PC-3 (cell line): ENCODE measurements at regions not wholly inside any gene's neighbourhood (a gene's known extent, or its start where the extent isn't known, plus 50 kb on each side); places are given as distances from the start of the nearest gene placed in this dataset.
A peak's percentile ranks its signal among the peaks of the same experiment; 100 is the strongest.
"Not testable (repeated sequence)": the region's sequence is repeated elsewhere in the genome, so short reads cannot be mapped to it uniquely, and the experiment has no call there.

Source experiments
- ATAC-seq: fragments of 200-7000 bp; cut with Tn5 transposase; 2 replicates; pipeline ENCODE4 v1.9.1; 2020; ENCODE audit warnings: mild to moderate bottlenecking, moderate library complexity
- BruUV-seq: library from RNA; stranded (reverse); fragments of 400-500 nt; replicated peaks from 2 replicates; lab custom pipeline; 2021; lab: Mats Ljungman, UMichigan
- CTCF ChIA-PET: fragments of 300-600 bp; sonication (Branson Sonifier 250); formaldehyde crosslinking; loops from one replicate; lab custom pipeline; 2022; ENCODE audit warnings: antibody characterized with exemption; lab: Charles Lee
- POLR2A ChIA-PET: fragments of 300-600 bp; sonication (Branson Sonifier 250); formaldehyde crosslinking; loops from one replicate; lab custom pipeline; 2022; ENCODE audit warnings: antibody characterized with exemption; ENCODE audit not compliant: unreplicated experiment; lab: Charles Lee
- DNase-seq: peaks from one replicate; pipeline ENCODE4 v3.0.0-alpha.2; 2015
- H2AFZ ChIP-seq: fragments of 300-600 bp; sonication (generic); 2 replicates; pipeline ENCODE4 v1.6.0; 2016; ENCODE audit warnings: antibody characterized with exemption, low read length
- H3F3A ChIP-seq: fragments of 300-600 bp; sonication (generic); one replicate; pipeline ENCODE4 v1.6.0; 2017; ENCODE audit warnings: antibody characterized with exemption, low read length, control low read depth, mild to moderate bottlenecking; ENCODE audit not compliant: unreplicated experiment
- H3K27ac ChIP-seq: fragments of 300-600 bp; sonication (generic); 2 replicates; pipeline ENCODE4 v1.5.1; 2016; ENCODE audit warnings: mild to moderate bottlenecking, low read length
- H3K27me3 ChIP-seq: fragments of 300-600 bp; sonication (generic); 2 replicates; pipeline ENCODE4 v1.6.1; 2016; ENCODE audit warnings: low read length, mixed read lengths
- H3K36me3 ChIP-seq: fragments of 300-600 bp; sonication (generic); 2 replicates; pipeline ENCODE4 v1.6.1; 2016; ENCODE audit warnings: low read depth, mixed run types, low read length, mixed read lengths
- H3K4me1 ChIP-seq: fragments of 300-600 bp; sonication (generic); 2 replicates; pipeline ENCODE4 v1.5.1; 2016; ENCODE audit warnings: low read length; ENCODE audit not compliant: insufficient read depth
- H3K4me2 ChIP-seq: fragments of 300-600 bp; sonication (generic); 2 replicates; pipeline ENCODE4 v1.6.0; 2016; ENCODE audit warnings: low read length
- H3K4me3 ChIP-seq: fragments of 300-600 bp; sonication (generic); 2 replicates; pipeline ENCODE4 v1.5.1; 2016; ENCODE audit warnings: mild to moderate bottlenecking, low read length, mixed read lengths
- H3K79me2 ChIP-seq: fragments of 300-600 bp; sonication (generic); 2 replicates; pipeline ENCODE4 v1.6.1; 2017; ENCODE audit warnings: low read length, mixed read lengths
- H3K9ac ChIP-seq: fragments of 300-600 bp; sonication (generic); 2 replicates; pipeline ENCODE4 v1.6.0; 2016; ENCODE audit warnings: mild to moderate bottlenecking, low read length
- H3K9me2 ChIP-seq: fragments of 300-600 bp; sonication (generic); replicated peaks from 2 replicates; pipeline ENCODE4 v1.6.1; 2016; ENCODE audit warnings: mixed run types, low read length, mixed read lengths
- H3K9me3 ChIP-seq: fragments of 300-600 bp; sonication (generic); 2 replicates; pipeline ENCODE4 v1.6.1; 2016; ENCODE audit warnings: low read length, mixed read lengths
- H4K20me1 ChIP-seq: fragments of 300-600 bp; sonication (generic); 2 replicates; pipeline ENCODE4 v1.6.1; 2016; ENCODE audit warnings: low read length, mixed read lengths
- EZH2 ChIP-seq: fragments of 300-600 bp; sonication (generic); IDR thresholded peaks from one replicate; pipeline ENCODE4 v1.6.1; 2017; ENCODE audit warnings: antibody characterized with exemption, mild to moderate bottlenecking, low read length; ENCODE audit not compliant: unreplicated experiment
- EZH2phosphoT487 ChIP-seq: fragments of 300-600 bp; sonication (generic); IDR thresholded peaks from 2 replicates; pipeline ENCODE4 v1.6.1; 2018; ENCODE audit warnings: mild to moderate bottlenecking, antibody characterized with exemption, low read length, borderline replicate concordance
- intact Hi-C: fragments of 100-400 bp; cut with micrococcal nuclease; formaldehyde crosslinking; loops from 2 replicates; pipeline ENCODE4 v1.9.0; 2023
- TF ChIP-seq, protein P1 (sequence below): fragments of 300-600 bp; sonication (generic); conservative IDR thresholded peaks from 2 replicates; pipeline ENCODE4 v1.5.1; 2017; ENCODE audit warnings: antibody characterized with exemption, low read depth, mild to moderate bottlenecking, low read length

DNA sequence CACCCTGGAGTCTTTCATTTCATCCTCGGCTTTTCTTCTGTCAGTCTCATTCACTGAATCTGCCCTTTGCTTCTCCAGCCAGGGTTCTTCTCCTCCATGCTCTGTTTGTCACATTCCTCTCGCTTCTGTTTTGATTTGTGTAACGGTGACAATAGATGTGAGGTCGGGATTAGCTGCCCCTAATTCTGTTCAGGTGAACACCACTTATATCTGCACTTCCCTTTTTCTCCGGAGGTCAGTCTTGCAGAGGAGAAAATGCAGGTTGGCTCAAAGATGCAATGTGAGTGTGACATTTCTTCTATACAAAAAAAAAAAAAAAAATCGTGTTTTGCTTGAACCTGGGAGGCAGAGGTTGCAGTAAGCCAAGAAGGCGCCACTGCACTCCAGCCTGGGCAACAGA is 262.9 kb downstream of the ASMT start:
- ATAC-seq (no peak), DNase-seq (no peak)
- Histone ChIP-seq H3K4me3 (no peak overlapping the region), H3K79me2 (no peaks in the 10 kb centered on the region), H3K4me2 (peak overlapping the region; percentile 49; the same call in 1 of the 2 replicates), H3K9me2 (no peaks in the 10 kb centered on the region), H3K27me3 (no peaks in the 10 kb centered on the region), H4K20me1 (no peaks in the 10 kb centered on the region), H3K9me3 (no peaks in the 10 kb centered on the region), H3K27ac (no peak overlapping the region), H3K4me1 (no peaks in the 10 kb centered on the region), H3K9ac (no peak overlapping the region), H2AFZ (no peak overlapping the region), H3K36me3 (no peaks in the 10 kb centered on the region), H3F3A (no peaks in the 10 kb centered on the region)
- ChIA-PET CTCF (no interaction called here), POLR2A (no interaction called here)
- intact Hi-C loops, result no loop called here
- BruUV-seq, result no TSS peak
- TF ChIP-seq, protein P1, sequence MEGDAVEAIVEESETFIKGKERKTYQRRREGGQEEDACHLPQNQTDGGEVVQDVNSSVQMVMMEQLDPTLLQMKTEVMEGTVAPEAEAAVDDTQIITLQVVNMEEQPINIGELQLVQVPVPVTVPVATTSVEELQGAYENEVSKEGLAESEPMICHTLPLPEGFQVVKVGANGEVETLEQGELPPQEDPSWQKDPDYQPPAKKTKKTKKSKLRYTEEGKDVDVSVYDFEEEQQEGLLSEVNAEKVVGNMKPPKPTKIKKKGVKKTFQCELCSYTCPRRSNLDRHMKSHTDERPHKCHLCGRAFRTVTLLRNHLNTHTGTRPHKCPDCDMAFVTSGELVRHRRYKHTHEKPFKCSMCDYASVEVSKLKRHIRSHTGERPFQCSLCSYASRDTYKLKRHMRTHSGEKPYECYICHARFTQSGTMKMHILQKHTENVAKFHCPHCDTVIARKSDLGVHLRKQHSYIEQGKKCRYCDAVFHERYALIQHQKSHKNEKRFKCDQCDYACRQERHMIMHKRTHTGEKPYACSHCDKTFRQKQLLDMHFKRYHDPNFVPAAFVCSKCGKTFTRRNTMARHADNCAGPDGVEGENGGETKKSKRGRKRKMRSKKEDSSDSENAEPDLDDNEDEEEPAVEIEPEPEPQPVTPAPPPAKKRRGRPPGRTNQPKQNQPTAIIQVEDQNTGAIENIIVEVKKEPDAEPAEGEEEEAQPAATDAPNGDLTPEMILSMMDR, result no peak
- no peak for TF ChIP-seq EZH2
- TF ChIP-seq EZH2phosphoT487, result no peak

DNA sequence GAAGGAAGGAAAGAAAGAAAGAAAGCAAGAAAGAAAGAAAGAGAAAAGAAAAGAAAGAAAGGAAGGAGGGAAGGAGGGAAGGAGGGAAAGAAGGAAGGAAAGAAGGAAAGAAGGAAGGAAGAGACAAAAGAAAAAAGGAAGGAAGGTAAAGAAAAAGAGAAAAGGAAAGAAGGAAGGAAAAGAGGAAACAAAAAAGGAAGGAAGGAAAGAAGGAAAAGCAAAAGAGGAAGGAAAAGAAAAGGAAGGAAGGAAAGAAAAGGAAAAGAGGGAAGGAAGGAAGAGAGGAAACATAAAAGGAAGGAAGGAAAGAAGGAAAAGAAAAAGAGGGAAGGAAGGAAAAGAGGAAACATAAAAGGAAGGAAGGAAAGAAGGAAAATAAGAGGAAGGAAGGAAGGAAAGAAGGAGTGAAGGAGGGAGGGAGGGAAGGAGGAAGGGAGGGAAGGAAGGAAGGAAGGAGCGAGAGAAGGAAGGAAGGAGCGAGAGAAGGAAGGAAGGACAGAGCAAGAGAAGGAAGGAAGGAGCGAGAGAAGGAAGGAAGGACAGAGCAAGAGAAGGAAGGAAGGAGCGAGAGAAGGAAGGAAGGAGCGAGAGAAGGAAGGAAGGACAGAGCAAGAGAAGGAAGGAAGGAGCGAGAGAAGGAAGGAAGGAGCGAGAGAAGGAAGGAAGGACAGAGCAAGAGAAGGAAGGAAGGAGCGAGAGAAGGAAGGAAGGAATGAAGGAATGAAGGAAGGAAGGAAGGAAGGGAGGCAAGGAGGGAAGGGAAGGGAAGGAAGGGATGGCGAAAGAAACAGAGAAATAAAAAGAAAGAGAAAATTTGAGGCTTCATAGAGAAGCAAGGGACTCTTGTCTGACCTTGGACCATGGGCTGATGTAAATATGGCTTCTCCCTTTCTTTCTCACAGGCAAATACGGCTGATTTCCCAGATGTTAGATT is 266.3 kb downstream of the ASMT start:
- H3K9ac ChIP-seq, H3K9me2 ChIP-seq, H3K4me2 ChIP-seq, BruUV-seq, H2AFZ ChIP-seq, H3K36me3 ChIP-seq, H3K27me3 ChIP-seq, H3F3A ChIP-seq, H3K79me2 ChIP-seq, H3K27ac ChIP-seq, POLR2A ChIA-PET, H3K9me3 ChIP-seq, intact Hi-C loops, ATAC-seq, CTCF ChIA-PET, DNase-seq, H4K20me1 ChIP-seq, H3K4me3 ChIP-seq: not testable (repeated sequence)
- H3K4me1 ChIP-seq, result peaks cover 10% of the 10 kb centered on the region; the same call in 1 of the 2 replicates

DNA sequence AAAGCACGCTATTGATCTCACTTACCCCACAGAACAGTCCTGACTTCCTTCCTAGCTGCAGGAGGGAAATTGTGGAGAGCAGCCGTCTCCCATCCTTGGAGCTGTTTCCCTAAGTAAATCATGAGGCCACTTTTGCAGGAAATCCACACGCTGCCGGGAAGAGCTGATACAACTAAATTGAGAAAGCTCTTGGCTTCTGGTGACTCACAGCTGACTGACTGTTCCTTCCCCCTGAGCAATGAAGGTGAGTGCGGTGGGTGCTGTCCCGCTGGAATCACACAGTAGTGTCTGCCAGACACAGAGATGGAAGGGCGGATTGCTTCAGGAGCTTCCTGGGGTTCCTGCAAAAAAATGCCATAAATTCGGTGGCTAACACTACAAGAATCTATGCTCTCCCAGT is 268.9 kb downstream of the ASMT start:
- Histone ChIP-seq H3K27ac (peak overlapping the region; percentile 39; the same call in 1 of the 2 replicates), H3K36me3 (no peaks in the 10 kb centered on the region), H3K9me3 (no peaks in the 10 kb centered on the region), H3K4me2 (peak overlapping the region; percentile 73), H3F3A (no peaks in the 10 kb centered on the region), H4K20me1 (no peaks in the 10 kb centered on the region), H3K9ac (no peak overlapping the region), H3K79me2 (no peaks in the 10 kb centered on the region), H3K4me3 (peak overlapping the region; percentile 38; the same call in 1 of the 2 replicates), H3K9me2 (no peaks in the 10 kb centered on the region), H3K4me1 (peaks cover 10% of the 10 kb centered on the region; the same call in 1 of the 2 replicates), H3K27me3 (no peaks in the 10 kb centered on the region), H2AFZ (peak overlapping the region; percentile 76)
- ChIA-PET POLR2A (no interaction called here), CTCF (no interaction called here)
- intact Hi-C loops, result no loop called here
- DNase-seq, result peak; percentile 74
- no peak for TF ChIP-seq EZH2
- no peak for TF ChIP-seq EZH2phosphoT487
- TF ChIP-seq, protein P1, result no peak
- no TSS peak for BruUV-seq
- ATAC-seq, result peak; percentile 95
